Stomach (tissue), 8 donors: ENCODE measurements at regions not wholly inside any gene's neighbourhood (a gene's known extent, or its start where the extent isn't known, plus 50 kb on each side); places are given as distances from the start of the nearest gene placed in this dataset.

ENCODE experiments used
- DNase-seq, 2 donors: peaks; one replicate each; pipeline versions ENCODE4 v3.0.0 to v3.0.0-alpha.2; 2013 to 2019
- H3K27ac ChIP-seq, 5 donors: fragments of 200-600 bp in 4 of 5; sonication (generic) in 4 of 5; one replicate each; pipeline ENCODE4 v1.5.1; 2013 to 2019; ENCODE audit warnings: mild to moderate bottlenecking in 1 of 5, moderate library complexity in 1 of 5
- H3K27me3 ChIP-seq, 3 donors: fragments of 200-600 bp; sonication (generic); one replicate each; pipeline ENCODE4 v1.5.1; 2017 to 2019; ENCODE audit warnings: mixed run types in 1 of 3
- H3K36me3 ChIP-seq, 4 donors: fragments of 200-600 bp; sonication (generic); 1 replicate in 3 of 4; 2 replicates in 1 of 4; pipeline ENCODE4 v1.5.1; 2016 to 2019
- H3K4me1 ChIP-seq, 4 donors: fragments of 200-600 bp; sonication (generic); one replicate each; pipeline ENCODE4 v1.5.1; 2016 to 2019
- H3K4me3 ChIP-seq, 4 donors: fragments of 200-600 bp; sonication (generic) in 3 of 4; one replicate each; pipeline ENCODE4 v1.5.1; 2016 to 2019; ENCODE audit warnings: mild to moderate bottlenecking in 1 of 4
- H3K9me3 ChIP-seq, 4 donors: fragments of 200-600 bp; sonication (generic); one replicate each; pipeline ENCODE4 v1.5.1; 2016 to 2019
- EP300 ChIP-seq: sonication (generic); formaldehyde crosslinking; IDR thresholded peaks from one replicate; pipeline ENCODE4 v1.6.1; 2017; ENCODE audit warnings: antibody characterized with exemption
- POLR2A ChIP-seq, 4 donors: fragments of 450-650 bp; IDR thresholded peaks; one replicate each; pipeline ENCODE4 v1.6.1; 2016; ENCODE audit warnings: antibody characterized with exemption in 4 of 4, control low read depth in 2 of 4, mild to moderate bottlenecking in 1 of 4, moderate library complexity in 1 of 4
- POLR2AphosphoS5 ChIP-seq, 3 donors: sonication (generic); formaldehyde crosslinking; IDR thresholded peaks; one replicate each; pipeline ENCODE4 v1.6.1; 2016; ENCODE audit warnings: antibody characterized with exemption in 3 of 3
- WGBS, 5 donors: extraction: QIAGEN DNeasy Blood & Tissue Kit in 3 of 5; methylation state at CpG; one replicate each; pipeline versions ENCODE4 v1.1.5 to v1.1.7; 2013 to 2018; 5-methylcytosine and 5-hydroxymethylcytosine counted together
- intact Hi-C: fragments of 100-400 bp; cut with DNase I; formaldehyde crosslinking; loops from one replicate; pipeline ENCODE4 v1.15.1; 2023; ENCODE audit warnings: low total_unique reads
- TF ChIP-seq, protein P1 (sequence below), 7 experiments: fragments of 450-650 bp in 4 of 7; fragments of 200-600 bp in 3 of 7; sonication (generic) in 3 of 7; IDR thresholded peaks; one replicate each; pipeline ENCODE4 v1.5.1; 2016 to 2019; ENCODE audit warnings: antibody characterized with exemption in 7 of 7, control low read depth in 2 of 7, mild to moderate bottlenecking in 1 of 7
- donor health status: healthy with polysubstance abuse.
- donor health status: Bipolar disorder and iron deficiency.
- donor health status: healthy.

- Histone ChIP-seq H3K27ac (no peak overlapping the region), H3K36me3 (no peaks in the 10 kb centered on the region)
- intact Hi-C loops = no loop called here
Observed at GRCh38 chrX:99914635-99915034, 495.4 kb downstream of the PCDH19 start.

DNA sequence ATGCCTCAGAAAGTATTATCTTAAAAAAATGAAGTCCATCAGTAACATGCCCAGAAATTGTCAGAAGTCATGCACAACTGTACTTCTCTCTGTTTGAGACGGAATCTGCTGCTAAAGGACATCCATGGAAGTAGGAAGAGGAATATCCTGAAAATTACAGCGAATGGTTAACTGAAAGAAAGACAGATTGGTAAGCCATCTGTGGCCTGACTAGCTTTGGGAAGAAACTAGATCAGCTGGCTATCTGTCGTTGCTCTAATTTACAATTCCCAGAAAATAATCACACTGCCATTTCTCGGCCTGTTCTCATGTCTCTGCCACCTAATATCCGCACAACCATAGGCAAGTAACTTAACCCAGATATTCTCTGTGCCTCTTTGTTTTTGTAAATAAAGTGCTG, 496.5 kb downstream of the PCDH19 start:
- Histone ChIP-seq H3K27me3 (no peaks in the 10 kb centered on the region), H3K36me3 (no peaks in the 10 kb centered on the region), H3K4me1 (peaks cover 0 to 5% (median 0%) of the 10 kb centered on the region in 4 donors), H3K9me3 (no peaks in the 10 kb centered on the region), H3K4me3 (no peak overlapping the region), H3K27ac (no peak overlapping the region)
- TF ChIP-seq POLR2A (IDR thresholded peaks at IDR 0.05) (no peak), POLR2AphosphoS5 (IDR thresholded peaks at IDR 0.05) (no peak)
- intact Hi-C loops = no loop called here
- no peak for DNase-seq
- WGBS, 5 donors = 51 to 72% (median 57%) methylated on average over 5 of the region's 5 CpGs

More at GRCh38 chrX:99914635-99915034, 495.4 kb downstream of the PCDH19 start:
- WGBS, 5 donors = 5 to 23% (median 21%) methylated on average over 2 of the region's 2 CpGs
- no peak for TF ChIP-seq POLR2A (IDR thresholded peaks at IDR 0.05)
- TF ChIP-seq, protein P1, sequence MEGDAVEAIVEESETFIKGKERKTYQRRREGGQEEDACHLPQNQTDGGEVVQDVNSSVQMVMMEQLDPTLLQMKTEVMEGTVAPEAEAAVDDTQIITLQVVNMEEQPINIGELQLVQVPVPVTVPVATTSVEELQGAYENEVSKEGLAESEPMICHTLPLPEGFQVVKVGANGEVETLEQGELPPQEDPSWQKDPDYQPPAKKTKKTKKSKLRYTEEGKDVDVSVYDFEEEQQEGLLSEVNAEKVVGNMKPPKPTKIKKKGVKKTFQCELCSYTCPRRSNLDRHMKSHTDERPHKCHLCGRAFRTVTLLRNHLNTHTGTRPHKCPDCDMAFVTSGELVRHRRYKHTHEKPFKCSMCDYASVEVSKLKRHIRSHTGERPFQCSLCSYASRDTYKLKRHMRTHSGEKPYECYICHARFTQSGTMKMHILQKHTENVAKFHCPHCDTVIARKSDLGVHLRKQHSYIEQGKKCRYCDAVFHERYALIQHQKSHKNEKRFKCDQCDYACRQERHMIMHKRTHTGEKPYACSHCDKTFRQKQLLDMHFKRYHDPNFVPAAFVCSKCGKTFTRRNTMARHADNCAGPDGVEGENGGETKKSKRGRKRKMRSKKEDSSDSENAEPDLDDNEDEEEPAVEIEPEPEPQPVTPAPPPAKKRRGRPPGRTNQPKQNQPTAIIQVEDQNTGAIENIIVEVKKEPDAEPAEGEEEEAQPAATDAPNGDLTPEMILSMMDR (IDR thresholded peaks at IDR 0.05) = no peak
- no peak for TF ChIP-seq EP300
- TF ChIP-seq POLR2AphosphoS5 (IDR thresholded peaks at IDR 0.05) = no peak
- DNase-seq = no peak
- peaks cover 0 to 5% (median 0%) of the 10 kb centered on the region in 4 donors for H3K4me1 ChIP-seq
- H3K9me3 ChIP-seq = no peaks in the 10 kb centered on the region
- H3K4me3 ChIP-seq = no peak overlapping the region
- no peaks in the 10 kb centered on the region for H3K27me3 ChIP-seq

DNA sequence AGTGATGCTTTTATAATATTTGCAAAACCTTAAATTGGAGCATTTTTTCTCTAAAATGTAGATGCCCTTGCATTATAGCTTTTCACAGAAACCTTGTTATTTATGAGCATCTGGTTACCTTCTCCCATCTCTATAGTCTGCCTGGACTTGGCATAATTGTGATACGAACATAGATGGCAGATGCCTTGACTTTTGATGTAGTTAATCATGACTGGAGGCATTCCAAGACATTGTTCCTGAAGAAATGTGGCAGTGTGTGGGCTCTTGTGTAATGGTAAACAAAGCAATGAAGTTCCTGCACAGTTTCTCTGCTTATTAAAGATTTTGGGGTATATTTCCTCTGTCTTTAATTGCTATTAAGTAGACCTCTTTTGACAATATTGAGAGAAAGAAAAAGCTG, 500.1 kb downstream of the PCDH19 start:
- intact Hi-C loops = no loop called here
- Histone ChIP-seq H3K4me1 (peaks cover 0 to 5% (median 0%) of the 10 kb centered on the region in 4 donors), H3K9me3 (no peaks in the 10 kb centered on the region), H3K36me3 (no peaks in the 10 kb centered on the region), H3K4me3 (no peak overlapping the region), H3K27ac (no peak overlapping the region), H3K27me3 (no peaks in the 10 kb centered on the region)
- 15 to 57% (median 30%) methylated on average over 1 of the region's 1 CpG for WGBS, 5 donors
- DNase-seq = no peak
- TF ChIP-seq POLR2A (IDR thresholded peaks at IDR 0.05) (no peak), EP300 (no peak), POLR2AphosphoS5 (IDR thresholded peaks at IDR 0.05) (no peak)
- TF ChIP-seq, protein P1 (IDR thresholded peaks at IDR 0.05) = no peak

DNA sequence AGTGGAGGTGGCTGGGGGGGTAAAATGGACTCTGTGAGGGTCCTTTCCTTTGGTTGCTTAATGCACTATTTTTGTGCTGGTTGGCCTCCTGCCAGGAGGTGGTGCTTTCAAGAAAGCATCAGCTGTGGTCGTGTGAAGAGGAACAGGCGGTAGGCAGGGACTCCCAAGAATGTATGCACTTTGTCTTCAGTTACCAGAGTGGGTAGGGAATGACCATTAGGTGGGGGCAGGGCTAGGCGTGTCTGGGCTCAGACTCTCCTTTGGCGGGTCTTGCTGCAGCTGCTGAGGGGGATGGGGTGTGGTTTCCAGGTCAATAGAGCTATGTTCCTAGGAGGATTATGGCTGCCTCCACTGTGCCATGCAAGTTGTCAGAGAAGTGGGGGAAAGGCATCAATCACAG, 509.0 kb downstream of the PCDH19 start:
- Histone ChIP-seq H3K9me3 (no peaks in the 10 kb centered on the region), H3K27me3 (no peaks in the 10 kb centered on the region), H3K27ac (no peak overlapping the region), H3K36me3 (no peaks in the 10 kb centered on the region), H3K4me3 (no peak overlapping the region), H3K4me1 (no peaks in the 10 kb centered on the region)
- TF ChIP-seq POLR2AphosphoS5 (IDR thresholded peaks at IDR 0.05) (no peak), POLR2A (IDR thresholded peaks at IDR 0.05) (no peak), EP300 (no peak)
- TF ChIP-seq, protein P1 (IDR thresholded peaks at IDR 0.05) = no peak
- intact Hi-C loops = no loop called here
- 43 to 72% (median 57%) methylated on average over 2 to 4 of the region's 4 CpGs for WGBS, 5 donors
- DNase-seq = no peak

DNA sequence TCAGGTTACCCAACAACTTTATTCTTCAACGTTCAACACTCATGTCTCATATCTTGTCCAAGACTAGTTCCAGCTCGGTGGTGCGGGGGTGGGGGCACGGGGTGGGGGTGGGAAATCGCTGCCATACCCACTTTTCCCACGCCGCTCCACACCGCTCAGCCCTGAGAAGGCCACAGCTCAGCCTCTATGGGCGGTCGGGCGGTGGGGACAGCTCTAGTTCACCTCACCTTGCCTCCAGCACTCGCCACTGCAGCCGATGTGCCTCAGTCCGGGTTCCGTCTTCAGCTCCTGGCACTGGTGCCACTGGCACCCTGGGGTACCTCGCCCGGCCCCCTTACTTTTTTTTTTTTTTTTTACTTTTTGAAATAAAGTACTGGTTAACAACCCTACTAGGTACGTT, 522.2 kb downstream of the PCDH19 start:
- Histone ChIP-seq H3K36me3 (no peaks in the 10 kb centered on the region), H3K27me3 (no peaks in the 10 kb centered on the region), H3K9me3 (peaks cover 0 to 6% (median 0%) of the 10 kb centered on the region in 4 donors), H3K27ac (no peak overlapping the region), H3K4me3 (no peak overlapping the region), H3K4me1 (no peaks in the 10 kb centered on the region)
- DNase-seq = no peak
- TF ChIP-seq POLR2AphosphoS5 (IDR thresholded peaks at IDR 0.05) (no peak), POLR2A (IDR thresholded peaks at IDR 0.05) (no peak), EP300 (no peak)
- TF ChIP-seq, protein P1 (IDR thresholded peaks at IDR 0.05) = no peak
- intact Hi-C loops = no loop called here
- WGBS, 5 donors = 83 to 95% (median 90%) methylated on average over 15 to 18 of the region's 18 CpGs
